GM19240 (cell line): ENCODE measurements at regions not wholly inside any gene's neighbourhood (a gene's known extent, or its start where the extent isn't known, plus 50 kb on each side); places are given as distances from the start of the nearest gene placed in this dataset.
"Not testable (repeated sequence)": the region's sequence is repeated elsewhere in the genome, so short reads cannot be mapped to it uniquely, and the experiment has no call there.

Experiments
- DNase-seq: peaks from one replicate; pipeline ENCODE4 v3.0.0; 2011; ENCODE audit warnings: low spot score; ENCODE audit not compliant: insufficient read length

DNA sequence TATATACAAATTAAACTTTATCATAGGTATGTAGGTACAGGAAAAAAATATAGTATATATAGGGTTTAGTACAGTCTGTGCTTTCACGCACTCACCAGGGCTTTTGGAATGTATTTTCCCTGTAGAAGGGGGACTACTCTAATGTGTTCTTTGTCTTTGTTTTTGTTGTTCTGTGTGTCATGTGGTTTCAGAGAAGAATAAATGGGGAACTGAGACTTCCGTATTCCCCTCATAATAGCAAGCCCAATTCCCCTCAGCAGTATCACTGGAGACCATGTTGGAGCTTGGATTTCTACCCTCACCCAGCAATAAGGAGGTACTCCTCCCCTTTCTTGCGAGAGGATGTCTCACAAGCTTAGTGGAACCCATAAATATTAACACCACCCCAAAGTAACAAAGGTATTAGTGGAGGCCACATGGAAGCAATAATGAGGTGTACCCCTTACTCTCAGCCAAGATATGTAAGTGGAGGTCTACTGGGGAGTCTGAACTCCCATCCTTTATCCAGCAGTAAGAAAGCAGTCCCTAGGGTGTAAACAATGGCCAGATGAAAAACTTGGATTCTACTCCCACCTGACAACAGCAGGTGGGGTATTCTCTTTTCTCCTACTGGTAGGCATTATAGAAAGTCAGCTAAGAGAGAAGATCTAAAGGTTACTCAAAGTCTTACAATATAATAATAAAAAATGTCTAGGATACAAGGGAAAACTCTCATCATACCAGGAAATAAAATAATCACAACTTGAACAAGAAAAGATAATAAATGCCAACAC lies 805.4 kb upstream of the GALNTL6 start:
- no peak for DNase-seq

DNA sequence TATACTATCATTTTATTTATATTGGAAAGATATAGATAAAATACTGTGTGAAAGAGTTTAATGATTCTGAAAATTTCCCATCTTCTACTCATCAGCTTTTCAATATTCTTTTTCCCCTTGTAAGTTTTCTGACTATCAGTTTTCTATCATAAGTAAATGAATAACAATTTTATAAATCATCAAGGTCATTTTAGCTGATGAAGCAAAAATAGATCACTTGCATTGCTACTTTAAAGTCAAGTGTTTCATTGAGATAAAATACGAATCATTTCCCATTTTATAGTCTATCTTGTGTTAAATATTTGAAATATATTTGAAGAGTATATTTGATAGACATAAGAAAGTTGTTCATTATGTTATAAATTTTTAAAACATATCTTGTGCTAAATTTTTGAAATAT lies 811.0 kb upstream of the GALNTL6 start:
- no peak for DNase-seq

DNA sequence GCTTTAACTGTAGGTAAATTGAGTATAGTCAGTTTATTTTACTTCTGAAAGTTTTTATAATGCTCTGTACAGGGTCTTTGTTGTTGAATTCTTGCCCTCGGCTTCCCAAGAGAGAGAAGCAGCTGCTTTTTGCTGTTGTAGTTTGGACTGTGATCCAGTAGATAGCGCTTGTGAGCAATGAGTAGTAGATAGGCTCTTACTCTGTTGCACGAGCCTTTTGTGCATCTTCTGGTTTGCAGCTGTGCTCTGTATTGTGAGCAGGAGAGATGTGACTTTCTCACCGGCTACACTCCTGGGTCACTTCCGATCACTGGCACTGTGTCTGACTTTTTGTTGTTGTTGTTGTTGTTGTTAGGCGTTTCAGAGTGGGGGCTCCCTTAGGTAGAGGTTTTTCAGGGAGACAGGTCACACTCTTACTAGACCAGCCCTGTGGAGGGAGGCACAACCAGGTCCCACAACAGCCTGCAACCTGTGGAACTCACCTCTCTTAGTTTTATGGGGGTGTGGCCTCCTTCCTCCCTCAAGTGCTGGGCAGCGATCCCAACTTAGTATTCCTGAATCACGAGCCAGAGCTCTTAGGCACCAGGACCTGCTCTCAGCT lies 822.1 kb upstream of the GALNTL6 start:
- no peak for DNase-seq

DNA sequence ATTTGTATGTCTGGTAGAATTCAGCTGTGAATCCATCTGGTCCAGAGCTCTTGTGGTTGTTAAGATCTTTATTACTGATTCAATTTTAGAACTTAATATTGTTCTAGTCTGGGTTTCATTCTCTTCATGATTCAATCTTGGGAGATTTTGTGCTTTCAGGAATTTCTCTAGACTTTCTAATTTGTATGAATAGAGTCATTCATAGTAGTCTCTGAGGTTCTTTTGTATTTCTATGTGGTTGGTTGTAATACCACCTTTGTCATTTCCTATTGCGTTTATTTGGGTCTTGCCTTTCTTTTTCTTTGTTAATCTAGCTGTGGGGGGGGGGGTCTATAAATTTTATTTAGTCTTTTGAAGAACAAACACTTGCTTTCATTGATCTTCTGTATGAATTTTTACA lies 824.8 kb upstream of the GALNTL6 start:
- DNase-seq, result no peak

DNA sequence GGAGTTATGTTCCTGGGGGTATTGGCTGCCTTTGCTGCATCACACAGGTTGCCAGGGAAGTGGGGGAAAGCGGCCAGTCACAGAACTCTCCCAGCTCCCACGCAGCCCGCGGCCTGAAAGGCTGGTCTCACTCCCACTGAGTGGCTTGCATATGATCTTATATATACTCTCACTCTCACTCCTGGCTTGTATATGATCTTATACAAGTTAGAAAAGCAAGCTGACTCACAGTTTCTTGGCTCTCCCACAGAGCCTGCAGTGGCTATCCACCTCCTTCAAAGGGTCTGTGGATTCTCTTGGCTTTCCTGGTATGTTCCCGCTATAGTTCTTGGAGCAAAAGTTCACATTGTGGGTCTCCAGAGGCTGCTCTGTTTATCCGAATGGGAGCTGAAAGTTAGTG lies 833.5 kb upstream of the GALNTL6 start:
- DNase-seq, result no peak

DNA sequence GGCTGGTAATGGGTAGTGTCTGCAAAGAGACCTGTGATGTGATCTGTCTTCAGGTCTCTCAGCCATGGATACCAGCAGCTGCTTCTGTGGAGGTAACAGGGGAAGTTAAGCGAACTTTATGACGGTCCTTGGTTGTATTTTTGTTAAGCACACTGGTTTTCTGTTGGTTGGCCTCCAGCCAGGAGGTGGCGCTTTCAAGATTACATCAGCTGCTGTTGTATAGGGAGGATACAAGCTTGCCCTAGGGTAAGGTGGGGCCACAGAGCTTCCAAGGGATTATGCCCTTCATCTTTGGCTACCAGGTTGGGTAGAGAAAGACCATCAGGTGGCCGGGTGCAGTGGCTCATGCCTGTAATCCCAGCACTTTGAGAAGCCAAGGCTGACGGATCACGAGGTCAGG lies 834.2 kb upstream of the GALNTL6 start:
- no peak for DNase-seq

DNA sequence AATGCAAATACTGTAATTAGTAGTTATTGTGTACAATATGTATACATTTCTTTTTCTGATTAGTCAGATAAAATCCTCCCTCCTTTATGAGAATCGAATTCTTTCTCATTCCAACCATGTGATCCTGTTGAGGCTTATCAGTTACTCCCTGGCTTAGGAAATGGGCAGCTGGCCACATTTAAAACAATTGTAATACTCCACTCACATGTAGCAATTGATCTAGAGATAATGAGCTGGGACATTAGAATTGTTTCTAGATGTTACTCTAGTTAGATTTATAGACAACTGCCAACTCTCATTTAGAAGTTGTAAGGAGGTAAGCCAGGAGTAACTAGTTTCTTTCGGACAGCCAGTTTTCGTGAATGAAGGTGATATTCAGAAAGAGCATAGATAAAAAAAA lies 859.3 kb upstream of the AADAT start:
- no peak for DNase-seq

DNA sequence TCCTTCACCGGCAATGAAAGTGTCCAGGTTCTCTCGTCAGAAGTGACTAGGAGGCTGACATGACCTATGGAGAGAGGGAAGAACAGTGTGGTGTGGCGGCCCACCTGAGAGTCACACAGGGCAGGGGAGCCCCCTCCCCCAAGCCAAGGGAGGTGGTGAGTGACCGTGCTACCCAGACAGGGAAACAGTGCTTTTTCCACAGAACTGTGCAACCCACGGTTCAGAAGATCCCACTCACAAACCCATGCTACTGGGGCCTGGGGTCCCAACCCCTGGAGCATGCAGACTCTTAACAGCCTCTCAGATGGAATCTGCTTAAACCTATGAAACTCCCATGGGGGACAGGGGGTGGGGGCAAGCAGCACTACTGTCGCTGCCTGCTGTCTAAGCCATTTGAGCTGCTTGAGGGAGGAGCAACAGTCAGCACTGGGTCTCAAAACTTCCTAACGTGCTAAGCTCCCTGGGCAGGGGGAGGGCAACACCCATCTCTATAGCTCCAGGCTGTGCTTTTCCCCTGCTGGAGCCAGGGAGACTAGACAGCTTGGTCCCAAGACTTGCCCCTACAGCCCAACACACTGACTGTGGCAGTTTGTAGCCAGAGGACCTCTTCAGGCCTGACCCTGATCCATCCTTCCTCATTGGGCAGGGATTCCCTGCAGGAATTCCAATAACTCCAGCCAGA lies 850.4 kb upstream of the AADAT start:
- DNase-seq, result no peak

DNA sequence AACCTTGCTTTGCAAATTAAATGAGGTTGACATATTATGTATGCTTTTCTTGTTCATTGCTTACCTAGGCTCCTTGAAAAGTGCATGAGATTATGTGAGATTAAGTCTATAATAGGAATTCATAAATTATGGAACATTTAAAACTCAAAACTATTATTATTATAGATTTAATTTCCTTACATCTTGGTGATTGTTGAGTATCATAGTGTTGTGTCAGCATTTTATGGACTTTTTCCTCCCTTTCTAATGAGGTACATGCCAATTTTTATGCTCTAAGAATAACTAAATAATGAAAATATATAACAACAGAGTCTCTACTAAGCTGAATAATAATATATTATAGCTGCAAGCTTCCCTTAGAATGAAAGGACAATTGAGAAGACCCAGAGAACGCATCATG lies 848.8 kb upstream of the AADAT start:
- no peak for DNase-seq

DNA sequence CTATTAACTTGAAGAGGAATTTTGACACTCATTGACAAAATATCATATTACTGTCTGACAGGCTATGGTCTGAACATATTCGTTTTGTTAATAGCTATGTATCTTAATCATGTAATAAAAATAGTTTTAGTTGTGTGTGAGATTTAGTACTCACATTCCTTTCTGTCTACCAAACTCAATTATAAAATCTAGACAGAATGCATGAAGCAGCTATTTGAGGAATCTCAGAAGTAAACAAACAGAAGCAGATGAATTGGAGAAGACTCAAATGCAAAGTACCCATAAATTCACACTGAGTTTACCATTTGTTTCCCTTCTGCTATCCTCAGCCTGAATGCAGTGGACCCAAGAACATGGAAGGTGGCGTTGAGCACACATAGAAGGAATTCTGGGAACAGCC lies 841.6 kb upstream of the AADAT start:
- DNase-seq, result no peak

DNA sequence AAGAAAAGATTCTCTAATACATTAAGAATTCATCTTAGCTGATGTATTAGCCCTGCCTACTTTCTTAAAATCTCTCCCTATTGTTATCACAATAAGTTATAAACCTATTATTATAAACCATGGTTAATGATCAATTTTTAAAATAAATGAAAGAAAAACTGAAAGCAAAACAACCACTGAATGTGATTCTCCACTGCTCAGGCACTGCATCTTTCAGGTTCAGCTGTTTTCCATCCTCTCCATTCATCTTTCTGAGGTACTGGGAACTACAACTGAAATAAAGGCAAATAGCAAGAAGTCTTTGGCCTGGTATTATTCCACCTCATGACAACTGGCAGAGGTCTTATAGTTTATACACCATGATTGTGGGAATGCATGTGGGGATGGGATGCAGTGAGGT lies 798.9 kb upstream of the AADAT start:
- DNase-seq, result no peak

DNA sequence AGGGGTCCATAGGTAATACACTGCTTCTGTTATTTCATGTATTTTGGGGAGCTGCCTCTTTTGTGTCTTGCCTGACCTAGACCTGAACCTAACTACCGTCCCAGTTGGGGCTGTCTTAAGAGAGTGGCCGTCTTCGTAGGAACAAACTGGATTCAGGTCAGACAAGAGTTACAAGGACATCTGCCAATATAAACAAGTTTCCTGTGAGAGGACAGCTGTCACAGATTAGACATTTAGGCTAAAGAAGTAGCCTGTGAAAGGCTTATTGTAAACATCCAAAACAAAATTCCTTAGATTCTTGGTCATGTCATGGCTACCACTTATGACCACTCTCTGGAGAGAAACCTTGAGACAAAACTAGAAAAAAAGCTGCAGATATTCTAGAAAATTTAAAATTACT lies 797.6 kb upstream of the AADAT start:
- no peak for DNase-seq

DNA sequence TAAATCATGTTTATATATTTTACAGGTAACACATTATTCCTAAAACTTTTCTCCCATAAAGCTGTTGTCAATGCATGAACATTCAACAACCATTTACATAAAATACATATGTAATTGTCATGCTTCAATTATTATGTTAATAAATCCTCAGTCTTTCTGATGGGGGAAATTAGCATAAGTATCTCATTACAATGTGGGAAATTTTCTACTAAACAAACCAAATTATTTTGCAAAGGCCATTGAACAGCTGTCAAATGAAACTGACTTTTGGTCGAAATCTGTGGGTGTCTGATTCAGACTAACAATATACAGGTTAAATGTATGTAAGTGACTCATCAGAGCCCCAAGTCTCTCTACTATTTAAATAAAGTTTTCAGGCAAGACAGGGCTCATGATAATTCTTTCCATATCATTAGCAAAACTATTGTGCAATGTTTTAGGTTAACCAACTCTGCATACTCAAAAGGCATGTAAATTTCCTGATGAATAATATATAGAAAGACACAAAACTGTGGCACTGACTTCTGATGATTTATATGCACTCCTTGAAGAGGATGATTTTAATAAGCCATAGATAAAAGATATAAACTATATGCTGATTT lies 795.3 kb upstream of the AADAT start:
- no peak for DNase-seq

DNA sequence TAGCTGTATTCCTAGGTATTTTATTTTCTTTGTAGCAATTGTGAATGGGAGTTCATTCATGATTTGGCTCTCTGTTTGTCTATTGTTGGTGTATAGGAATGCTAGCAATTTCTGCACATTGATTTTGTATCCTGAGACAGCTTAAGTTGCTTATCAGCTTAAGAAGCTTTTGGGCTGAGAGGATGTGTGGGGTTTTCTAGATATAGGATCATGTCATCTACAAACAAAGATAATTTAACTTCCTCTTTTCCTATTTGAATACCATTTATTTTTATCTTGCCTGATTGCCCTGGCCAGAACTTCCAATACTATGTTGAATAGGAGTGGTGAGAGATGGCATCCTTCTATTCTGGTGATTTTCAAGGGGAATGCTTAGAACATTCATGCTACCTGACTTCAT lies 791.9 kb upstream of the AADAT start:
- DNase-seq, result not testable (repeated sequence)

DNA sequence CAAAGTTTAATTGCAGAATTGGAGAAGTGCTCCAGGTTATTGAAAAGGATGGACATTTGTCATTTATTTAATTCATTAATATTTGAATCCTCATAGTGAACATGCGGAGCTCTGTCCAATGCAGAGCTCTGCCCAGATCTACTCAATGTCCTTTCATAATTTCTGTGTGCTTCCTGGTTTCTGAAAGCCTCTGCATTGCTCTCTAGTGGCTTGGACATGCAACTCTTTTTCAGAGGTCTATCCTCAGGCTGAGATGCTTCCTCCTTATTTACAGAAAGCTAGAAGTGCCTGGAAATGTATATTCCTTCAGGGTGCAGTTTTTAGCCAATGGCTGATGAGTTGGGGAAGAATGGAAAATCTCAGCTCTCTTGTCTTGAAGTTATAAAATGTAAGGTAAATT lies 786.1 kb upstream of the AADAT start:
- DNase-seq, result no peak

DNA sequence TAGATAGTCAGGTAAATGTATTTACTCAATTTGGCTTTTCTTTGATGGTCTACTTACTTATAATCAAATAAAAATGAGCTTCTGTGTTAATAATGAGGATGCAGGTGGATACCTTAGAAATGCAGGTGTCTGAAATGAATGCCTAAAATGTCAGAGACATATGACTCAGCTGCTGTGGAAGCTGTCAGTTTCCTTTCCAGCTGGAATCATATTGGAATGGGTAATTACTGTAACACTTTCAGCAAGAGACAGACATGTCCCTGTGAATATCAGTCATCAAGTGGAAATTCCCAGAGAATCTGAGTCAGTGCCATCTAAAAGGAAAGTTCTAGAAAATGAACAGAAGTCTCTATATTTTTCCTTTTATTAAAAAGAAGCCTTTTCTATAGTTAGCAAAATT lies 783.0 kb upstream of the AADAT start:
- no peak for DNase-seq

DNA sequence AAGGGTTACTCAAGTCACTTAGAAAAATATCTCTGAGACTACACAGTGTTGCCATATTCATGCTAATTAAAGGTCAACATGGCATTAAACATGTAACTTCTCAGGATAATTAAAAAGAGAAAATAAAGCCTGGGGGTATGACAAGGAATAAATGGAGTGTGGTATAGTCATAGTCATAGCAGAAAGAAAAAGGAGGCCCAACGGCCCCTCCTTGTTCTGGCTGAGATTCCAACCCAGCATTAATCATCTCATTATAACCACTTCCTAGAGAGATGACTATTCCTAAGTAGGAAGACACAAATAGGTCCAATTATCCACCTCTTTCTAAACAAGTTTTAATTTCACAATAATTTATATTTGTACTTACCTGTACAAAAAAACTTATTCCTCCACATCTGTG lies 778.4 kb upstream of the AADAT start:
- DNase-seq, result no peak

DNA sequence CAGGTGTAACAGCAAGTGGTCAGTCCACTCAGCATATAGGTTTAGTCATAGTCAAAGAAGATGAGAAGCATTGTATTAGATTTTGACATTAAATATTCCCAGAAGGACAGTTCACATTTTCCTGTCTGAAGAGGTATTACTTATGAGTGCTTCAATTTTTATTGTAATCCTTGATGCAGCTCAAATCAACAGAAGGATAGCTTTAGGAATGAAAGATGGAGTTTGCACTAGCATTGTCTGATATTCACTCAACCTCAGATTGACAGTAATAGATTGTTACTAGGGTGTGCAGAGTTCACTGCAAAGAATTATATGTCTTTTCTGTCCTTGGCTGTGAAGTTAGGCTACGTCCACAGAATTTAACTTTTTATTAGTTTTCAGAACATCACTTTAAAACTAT lies 764.3 kb upstream of the AADAT start:
- DNase-seq, result no peak

DNA sequence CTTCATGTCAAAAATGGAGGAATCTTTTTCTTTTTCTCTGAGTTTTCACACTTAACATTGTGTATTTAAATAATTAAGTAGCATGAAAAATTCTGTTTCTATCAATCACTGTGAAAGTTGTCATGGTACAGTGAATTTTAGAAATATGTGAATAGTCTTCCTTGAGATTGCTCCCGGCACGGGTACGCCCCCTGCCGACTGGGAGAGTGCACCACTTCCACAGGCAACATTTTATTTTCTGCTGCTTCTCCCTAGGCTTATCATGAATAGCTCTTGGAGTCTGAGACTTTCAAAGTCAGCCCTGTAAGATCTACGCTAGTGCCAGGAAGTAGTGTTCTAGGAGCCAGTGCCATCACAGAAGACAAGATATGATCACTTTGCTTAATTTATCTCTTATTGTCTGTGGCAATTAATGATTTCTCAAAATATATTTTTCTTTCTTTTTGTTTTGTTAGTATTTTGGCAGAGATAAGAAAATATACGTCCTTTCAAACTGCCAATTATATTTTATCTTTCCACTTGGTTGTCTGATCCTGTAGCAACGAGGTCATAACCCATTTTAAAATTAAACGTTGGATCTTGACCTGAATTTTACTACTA lies 763.8 kb upstream of the AADAT start:
- peak; percentile 1 for DNase-seq

DNA sequence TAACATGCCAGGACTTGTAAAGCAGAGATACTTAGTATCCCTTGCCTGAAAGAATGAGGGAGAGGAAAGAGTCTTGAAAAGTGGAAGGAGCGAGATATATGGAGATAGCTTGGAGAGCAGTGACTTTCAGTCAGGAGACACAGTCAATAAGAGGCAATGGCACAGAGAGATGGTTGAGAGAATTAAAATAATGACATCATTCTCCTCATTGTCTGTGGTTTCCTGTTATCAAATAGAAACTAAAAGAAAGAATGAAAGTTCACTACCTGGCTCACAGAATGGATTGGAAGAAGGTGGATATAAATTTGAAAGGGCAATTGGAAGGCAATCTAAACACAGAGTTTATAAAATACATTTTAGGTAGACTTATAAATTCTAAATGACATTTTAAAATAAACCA lies 760.2 kb upstream of the AADAT start:
- DNase-seq, result no peak

DNA sequence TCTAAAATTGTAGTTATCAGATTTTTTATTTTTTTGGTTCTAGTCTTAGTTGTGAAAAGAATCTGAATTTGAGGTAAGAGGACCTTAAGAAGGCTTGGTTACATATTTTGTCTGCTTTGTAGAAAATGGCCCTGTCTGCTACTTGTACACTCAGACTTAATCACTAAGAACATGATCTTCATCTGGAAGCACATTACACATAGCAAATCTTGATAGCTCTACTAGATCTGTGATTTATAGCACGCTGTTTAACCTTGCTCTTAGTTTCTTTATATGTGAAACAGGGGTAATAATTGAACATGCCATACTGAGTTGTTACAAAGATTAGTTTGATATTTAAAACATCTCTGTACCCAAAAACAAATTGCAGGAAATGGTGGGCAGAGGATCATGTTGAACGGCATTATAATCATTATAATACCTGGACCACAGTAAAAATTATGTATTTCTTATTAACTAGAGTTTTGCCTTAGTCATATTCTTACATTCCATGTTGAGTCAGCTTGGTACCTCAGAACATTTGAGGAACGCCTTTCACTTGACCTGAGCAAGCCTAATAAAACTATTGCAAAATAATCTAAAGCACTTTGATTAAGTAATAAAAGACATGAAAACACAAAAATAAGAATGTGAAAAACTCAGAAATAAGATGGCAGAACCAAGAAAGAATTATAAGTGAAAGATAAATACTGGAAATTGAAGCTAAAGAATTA lies 738.0 kb upstream of the AADAT start:
- DNase-seq, result no peak
